H1 (cell line): ENCODE measurements at regions not wholly inside any gene's neighbourhood (a gene's known extent, or its start where the extent isn't known, plus 50 kb on each side); places are given as distances from the start of the nearest gene placed in this dataset.

Source experiments
- CTCF ChIA-PET: fragments of 300-600 bp; sonication (Branson Sonifier 250); formaldehyde crosslinking; loops from one replicate; lab custom pipeline; 2021; ENCODE audit not compliant: partially characterized antibody; lab: Charles Lee
- POLR2A ChIA-PET: fragments of 300-600 bp; sonication (Branson Sonifier 250); formaldehyde crosslinking; loops from one replicate; lab custom pipeline; 2021; ENCODE audit warnings: inconsistent platforms; ENCODE audit not compliant: partially characterized antibody; lab: Charles Lee
- DNase-seq, 2 experiments: peaks; one replicate each; pipeline versions ENCODE4 v3.0.0 to v3.0.0-alpha.2; 2010 to 2022; ENCODE audit warnings: low spot score in 2 of 2, low read depth in 1 of 2, mixed read lengths in 1 of 2
- FAIRE-seq: peaks from 2 replicates; lab custom pipeline; 2011; peaks lifted over from hg19 to GRCh38; lab: Jason Lieb, UNC
- H2AFZ ChIP-seq: 2 replicates; pipeline ENCODE4 v1.8.1; 2012; ENCODE audit warnings: low read length, inconsistent platforms
- H2AK5ac ChIP-seq: 2 replicates; pipeline ENCODE4 v1.6.1; 2013; ENCODE audit warnings: low read depth, low read length
- H2BK120ac ChIP-seq: replicated peaks from 2 replicates; pipeline ENCODE3; 2013; ENCODE audit warnings: low read depth, low read length, inconsistent platforms
- H2BK12ac ChIP-seq: 2 replicates; pipeline ENCODE4 v1.6.1; 2013; ENCODE audit warnings: low read depth, low read length
- H2BK15ac ChIP-seq: 2 replicates; pipeline ENCODE4 v1.6.1; 2013; ENCODE audit warnings: low read length
- H2BK20ac ChIP-seq: 2 replicates; pipeline ENCODE4 v1.6.1; 2013; ENCODE audit warnings: low read length
- H2BK5ac ChIP-seq: 2 replicates; pipeline ENCODE4 v1.6.1; 2013; ENCODE audit warnings: low read depth, low read length
- H3K14ac ChIP-seq: 2 replicates; pipeline ENCODE4 v1.6.1; 2013; ENCODE audit warnings: inconsistent platforms; ENCODE audit not compliant: insufficient read length
- H3K18ac ChIP-seq: 2 replicates; pipeline ENCODE4 v1.6.1; 2013; ENCODE audit warnings: low read length; ENCODE audit errors: extremely low read depth
- H3K23ac ChIP-seq: 2 replicates; pipeline ENCODE4 v1.6.1; 2013; ENCODE audit warnings: inconsistent platforms; ENCODE audit not compliant: insufficient read length
- H3K23me2 ChIP-seq: 2 replicates; pipeline ENCODE4 v1.6.1; 2013; ENCODE audit warnings: low read depth, low read length
- H3K27ac ChIP-seq: 2 replicates; pipeline ENCODE4 v1.6.1; 2011; ENCODE audit warnings: low read depth, low read length, inconsistent platforms
- H3K27me3 ChIP-seq, 4 experiments: replicated peaks in 1 of 4; 1 replicate in 1 of 4; 2 replicates in 3 of 4; pipeline versions ENCODE4 v1.6.1 to v1.8.1; 2011 to 2013; ENCODE audit warnings: low read length in 3 of 4, mild to moderate bottlenecking in 3 of 4, inconsistent platforms in 2 of 4, mixed read lengths in 2 of 4, moderate library complexity in 1 of 4; ENCODE audit not compliant: control insufficient read depth in 3 of 4, insufficient read depth in 3 of 4; ENCODE audit errors: extremely low read depth in 1 of 4
- H3K36me3 ChIP-seq, 4 experiments: 2 replicates each; pipeline versions ENCODE4 v1.6.1 to v1.8.1; 2011 to 2013; ENCODE audit warnings: mild to moderate bottlenecking in 4 of 4, low read length in 3 of 4, moderate library complexity in 2 of 4, control low read depth in 1 of 4, inconsistent platforms in 1 of 4; ENCODE audit not compliant: insufficient read depth in 4 of 4, control insufficient read depth in 2 of 4
- H3K4ac ChIP-seq: replicated peaks from 2 replicates; pipeline ENCODE3; 2013; ENCODE audit warnings: low read length, low read depth, mixed read lengths, inconsistent platforms; ENCODE audit not compliant: insufficient read length
- H3K4me1 ChIP-seq, 4 experiments: replicated peaks in 1 of 4; 1 replicate in 1 of 4; 2 replicates in 3 of 4; pipeline versions ENCODE4 v1.6.1 to v1.8.1; 2011 to 2013; ENCODE audit warnings: low read length in 3 of 4, inconsistent platforms in 2 of 4, mixed read lengths in 1 of 4; ENCODE audit not compliant: insufficient read depth in 4 of 4, control insufficient read depth in 3 of 4
- H3K4me2 ChIP-seq, 2 experiments: 2 replicates each; pipeline versions ENCODE4 v1.6.1 to v1.8.1; 2011 to 2013; ENCODE audit warnings: low read depth in 2 of 2, low read length in 2 of 2, control low read depth in 1 of 2, inconsistent platforms in 1 of 2, mild to moderate bottlenecking in 1 of 2; ENCODE audit not compliant: insufficient read depth in 1 of 2
- H3K4me3 ChIP-seq, 4 experiments: fragments of 200-600, 300-600 bp in 1 of 4; sonication (generic), shearing (Covaris generic), sonication (Bioruptor Twin) in 1 of 4; 2 replicates each; pipeline versions ENCODE4 v1.5.1 to v1.8.1; 2011 to 2016; ENCODE audit warnings: low read length in 4 of 4, low read depth in 3 of 4, control low read depth in 2 of 4, inconsistent platforms in 2 of 4, mild to moderate bottlenecking in 2 of 4, mixed read lengths in 1 of 4, moderate library complexity in 1 of 4; ENCODE audit not compliant: insufficient read depth in 2 of 4; ENCODE audit errors: extremely low read depth in 1 of 4
- H3K56ac ChIP-seq: replicated peaks from 2 replicates; pipeline ENCODE3; 2013; ENCODE audit warnings: low read depth, mild to moderate bottlenecking, mixed read lengths, low read length, inconsistent platforms; ENCODE audit not compliant: insufficient read length
- H3K79me1 ChIP-seq: 2 replicates; pipeline ENCODE4 v1.6.1; 2013; ENCODE audit warnings: low read depth, low read length, control low read depth
- H3K79me2 ChIP-seq, 2 experiments: 2 replicates each; pipeline versions ENCODE4 v1.6.1 to v1.8.1; 2012 to 2013; ENCODE audit warnings: low read length in 2 of 2, mild to moderate bottlenecking in 2 of 2, inconsistent platforms in 1 of 2; ENCODE audit not compliant: insufficient read depth in 2 of 2, control insufficient read depth in 1 of 2
- H3K9ac ChIP-seq, 4 experiments: replicated peaks in 1 of 4; 1 replicate in 1 of 4; 2 replicates in 3 of 4; pipeline versions ENCODE4 v1.6.1 to v1.8.1; 2011 to 2013; ENCODE audit warnings: low read depth in 3 of 4, low read length in 3 of 4, control low read depth in 2 of 4, mild to moderate bottlenecking in 2 of 4, moderate library complexity in 2 of 4, inconsistent platforms in 1 of 4; ENCODE audit errors: extremely low read depth in 1 of 4
- H3K9me3 ChIP-seq, 2 experiments: 2 replicates each; pipeline versions ENCODE4 v1.6.1 to v1.8.1; 2012 to 2013; ENCODE audit warnings: mild to moderate bottlenecking in 2 of 2, moderate library complexity in 2 of 2, control low read depth in 1 of 2, inconsistent platforms in 1 of 2, low read depth in 1 of 2, low read length in 1 of 2, mixed read lengths in 1 of 2; ENCODE audit not compliant: insufficient read depth in 2 of 2
- H4K20me1 ChIP-seq, 2 experiments: replicated peaks in 1 of 2; 2 replicates each; pipeline versions ENCODE3 to v1.8.1; 2011 to 2013; ENCODE audit warnings: inconsistent platforms in 2 of 2, low read length in 2 of 2, mild to moderate bottlenecking in 1 of 2; ENCODE audit not compliant: insufficient read depth in 2 of 2, control insufficient read depth in 1 of 2
- H4K5ac ChIP-seq: 2 replicates; pipeline ENCODE4 v1.6.1; 2013; ENCODE audit warnings: low read length, low read depth, mixed read lengths, inconsistent platforms; ENCODE audit not compliant: insufficient read length
- H4K8ac ChIP-seq: 2 replicates; pipeline ENCODE4 v1.8.0; 2013; ENCODE audit warnings: mild to moderate bottlenecking, moderate library complexity, low read length, inconsistent platforms; ENCODE audit not compliant: insufficient read depth; ENCODE audit errors: extremely low read depth
- H4K91ac ChIP-seq: replicated peaks from 2 replicates; pipeline ENCODE3; 2013; ENCODE audit warnings: low read length, mixed read lengths, inconsistent platforms; ENCODE audit not compliant: insufficient read length
- KDM5A ChIP-seq: fragments of 200-600 bp; IDR thresholded peaks from 2 replicates; pipeline ENCODE4 v1.7.1; 2012; ENCODE audit warnings: mild to moderate bottlenecking, low read length, inconsistent platforms, mixed read lengths
- MAX ChIP-seq: IDR thresholded peaks from 2 replicates; pipeline ENCODE4 v1.6.1; 2012; ENCODE audit warnings: inconsistent platforms
- NRF1 ChIP-seq: IDR thresholded peaks from 2 replicates; pipeline ENCODE4 v1.6.1; 2011; ENCODE audit warnings: mild to moderate bottlenecking, low read depth, low read length, improper control_type of control experiment

GRCh38 chr10:120097766-120098165 is 205.2 kb downstream of the SEC23IP start:
- no peak overlapping the region for H2BK12ac ChIP-seq
- H2AFZ ChIP-seq, result no peak overlapping the region
- POLR2A ChIA-PET, result no interaction called here
- H3K79me2 ChIP-seq, result no peaks in the 10 kb centered on the region
- no peaks in the 10 kb centered on the region for H3K23me2 ChIP-seq
- no peaks in the 10 kb centered on the region for H3K27me3 ChIP-seq
- no peak overlapping the region for H3K9ac ChIP-seq
- no peak overlapping the region for H3K4me3 ChIP-seq
- no peak overlapping the region for H3K27ac ChIP-seq
- no peak overlapping the region for H2BK5ac ChIP-seq
- H3K79me1 ChIP-seq, result no peaks in the 10 kb centered on the region
- peaks cover 0 to 11% (median 2%) of the 10 kb centered on the region in 4 experiments; a peak in 3 of 7 replicates for H3K4me1 ChIP-seq
- H2BK15ac ChIP-seq, result no peak overlapping the region
- H2BK120ac ChIP-seq, result no peak overlapping the region
- no peaks in the 10 kb centered on the region for H3K36me3 ChIP-seq
- no peak overlapping the region for H4K5ac ChIP-seq
- no peaks in the 10 kb centered on the region for H3K9me3 ChIP-seq
- no peaks in the 10 kb centered on the region for H4K20me1 ChIP-seq
- H3K23ac ChIP-seq, result no peak overlapping the region
- H4K8ac ChIP-seq, result no peak overlapping the region
- TF ChIP-seq KDM5A, result no peak
- TF ChIP-seq NRF1, result no peak
- no peak for TF ChIP-seq MAX
- no peak overlapping the region for H2BK20ac ChIP-seq
- H3K14ac ChIP-seq, result no peak overlapping the region
- no peak overlapping the region; the same call in 1 of the 2 replicates for H3K18ac ChIP-seq
- DNase-seq (no peak), FAIRE-seq (no peak)
- H3K4me2 ChIP-seq, result no peak overlapping the region
- H2AK5ac ChIP-seq, result no peak overlapping the region
- CTCF ChIA-PET, result interaction anchor here (1.1 kb wide), 1 partner anchor 17 kb away, joined by 4 read pairs; no protein-coding TSS in a partner anchor
- H3K4ac ChIP-seq, result no peak overlapping the region
- no peak overlapping the region for H4K91ac ChIP-seq
- no peak overlapping the region for H3K56ac ChIP-seq
